NT2/D1 (cell line): ENCODE measurements at regions not wholly inside any gene's neighbourhood (a gene's known extent, or its start where the extent isn't known, plus 50 kb on each side); places are given as distances from the start of the nearest gene placed in this dataset.

Experiments
- SUZ12 ChIP-seq: IDR thresholded peaks from 2 replicates; pipeline ENCODE4 v1.6.1; 2011; ENCODE audit not compliant: insufficient read length, insufficient read depth; ENCODE audit errors: extremely low read depth
- YY1 ChIP-seq: IDR thresholded peaks from 2 replicates; pipeline ENCODE4 v1.6.1; 2011; ENCODE audit not compliant: insufficient read length, insufficient read depth
- ZNF274 ChIP-seq: IDR thresholded peaks from 2 replicates; pipeline ENCODE4 v1.6.1; 2011; ENCODE audit warnings: mild to moderate bottlenecking, low read depth, low read length

DNA sequence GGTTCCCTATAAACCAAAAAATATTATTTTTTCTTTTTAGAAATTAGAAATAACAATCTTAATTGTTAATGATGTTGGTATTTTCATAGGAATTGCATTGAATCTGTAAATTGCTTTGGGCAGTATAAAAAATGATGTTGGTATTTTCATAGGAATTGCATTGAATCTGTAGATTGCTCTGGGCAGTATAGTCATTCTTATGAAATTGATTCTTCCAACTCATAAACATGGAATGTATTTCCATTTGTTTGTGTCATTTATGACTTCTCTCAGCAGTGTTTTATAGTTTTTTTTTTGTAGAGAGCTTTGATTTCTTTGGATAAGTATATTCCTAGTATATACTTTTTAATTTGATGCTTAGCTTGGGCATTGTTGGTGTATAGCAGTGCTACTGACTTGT is 82.0 kb upstream of the NT5C1B start:
- TF ChIP-seq YY1 (no peak), ZNF274 (no peak), SUZ12 (no peak)
